Mucosa of rectum (tissue), 2 donors: ENCODE measurements at regions not wholly inside any gene's neighbourhood (a gene's known extent, or its start where the extent isn't known, plus 50 kb on each side); places are given as distances from the start of the nearest gene placed in this dataset.
"Not testable (repeated sequence)": the region's sequence is repeated elsewhere in the genome, so short reads cannot be mapped to it uniquely, and the experiment has no call there.

Experiments
- H3K27ac ChIP-seq, 2 donors: one replicate each; pipeline ENCODE4 v1.7.0; 2013; ENCODE audit warnings: inconsistent platforms in 2 of 2, low read depth in 2 of 2, low read length in 2 of 2
- H3K27me3 ChIP-seq, 2 donors: one replicate each; pipeline ENCODE4 v1.7.0; 2013; ENCODE audit warnings: low read length in 2 of 2; ENCODE audit not compliant: control insufficient read depth in 2 of 2, insufficient read depth in 2 of 2
- H3K36me3 ChIP-seq, 2 donors: one replicate each; pipeline ENCODE4 v1.7.0; 2013; ENCODE audit warnings: low read length in 2 of 2; ENCODE audit not compliant: control insufficient read depth in 2 of 2, insufficient read depth in 2 of 2
- H3K4me1 ChIP-seq, 2 donors: one replicate each; pipeline ENCODE4 v1.7.0; 2013; ENCODE audit warnings: low read length in 2 of 2, mild to moderate bottlenecking in 1 of 2; ENCODE audit not compliant: control insufficient read depth in 2 of 2, insufficient read depth in 2 of 2
- H3K4me3 ChIP-seq, 2 donors: one replicate each; pipeline ENCODE4 v1.7.0; 2013; ENCODE audit warnings: low read length in 2 of 2
- H3K9ac ChIP-seq, 2 donors: one replicate each; pipeline ENCODE4 v1.7.0; 2013; ENCODE audit warnings: low read length in 2 of 2, low read depth in 1 of 2, mild to moderate bottlenecking in 1 of 2
- H3K9me3 ChIP-seq, 2 donors: one replicate each; pipeline ENCODE4 v1.7.0; 2013; ENCODE audit warnings: low read length in 2 of 2; ENCODE audit not compliant: control insufficient read depth in 2 of 2
- donor health status: healthy.
- donor health status: Normal muscosa, but diverticular disease.

DNA sequence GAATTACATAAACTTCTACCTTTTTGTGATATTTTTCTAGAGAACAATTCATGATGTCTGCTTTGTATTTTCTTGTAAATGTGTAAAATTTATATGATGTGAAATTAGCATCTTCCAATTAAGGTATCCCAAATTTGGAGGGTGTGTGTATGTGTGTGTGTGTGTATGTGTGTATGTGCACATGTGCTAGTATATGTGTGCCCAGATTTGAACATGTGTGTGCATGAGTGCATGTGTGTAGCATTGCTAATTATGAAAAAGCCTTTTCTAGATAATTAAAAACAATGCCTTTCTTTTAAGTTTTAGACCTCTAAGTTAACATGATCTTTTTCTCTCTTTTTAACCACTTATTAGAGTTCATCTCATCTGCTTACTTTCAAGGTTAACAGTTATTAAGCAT lies 208.0 kb upstream of the SPOPL start:
- H3K9me3 ChIP-seq = no peaks in the 10 kb centered on the region
- H3K27ac ChIP-seq = no peak overlapping the region
- H3K4me3 ChIP-seq = no peak overlapping the region
- no peaks in the 10 kb centered on the region for H3K4me1 ChIP-seq
- H3K36me3 ChIP-seq = no peaks in the 10 kb centered on the region
- H3K27me3 ChIP-seq = no peaks in the 10 kb centered on the region
- no peak overlapping the region for H3K9ac ChIP-seq

GRCh38 chr2:138294451-138294850 lies 207.1 kb upstream of the SPOPL start:
- Histone ChIP-seq H3K36me3 (no peaks in the 10 kb centered on the region), H3K27ac (no peak overlapping the region), H3K9ac (no peak overlapping the region), H3K27me3 (no peaks in the 10 kb centered on the region), H3K9me3 (no peaks in the 10 kb centered on the region), H3K4me3 (no peak overlapping the region), H3K4me1 (no peaks in the 10 kb centered on the region)

- no peaks in the 10 kb centered on the region for H3K4me1 ChIP-seq
- H3K9ac ChIP-seq = no peak overlapping the region
- H3K27ac ChIP-seq = no peak overlapping the region
These were observed 205.2 kb upstream of the SPOPL start for GRCh38 chr2:138296365-138296764.

DNA sequence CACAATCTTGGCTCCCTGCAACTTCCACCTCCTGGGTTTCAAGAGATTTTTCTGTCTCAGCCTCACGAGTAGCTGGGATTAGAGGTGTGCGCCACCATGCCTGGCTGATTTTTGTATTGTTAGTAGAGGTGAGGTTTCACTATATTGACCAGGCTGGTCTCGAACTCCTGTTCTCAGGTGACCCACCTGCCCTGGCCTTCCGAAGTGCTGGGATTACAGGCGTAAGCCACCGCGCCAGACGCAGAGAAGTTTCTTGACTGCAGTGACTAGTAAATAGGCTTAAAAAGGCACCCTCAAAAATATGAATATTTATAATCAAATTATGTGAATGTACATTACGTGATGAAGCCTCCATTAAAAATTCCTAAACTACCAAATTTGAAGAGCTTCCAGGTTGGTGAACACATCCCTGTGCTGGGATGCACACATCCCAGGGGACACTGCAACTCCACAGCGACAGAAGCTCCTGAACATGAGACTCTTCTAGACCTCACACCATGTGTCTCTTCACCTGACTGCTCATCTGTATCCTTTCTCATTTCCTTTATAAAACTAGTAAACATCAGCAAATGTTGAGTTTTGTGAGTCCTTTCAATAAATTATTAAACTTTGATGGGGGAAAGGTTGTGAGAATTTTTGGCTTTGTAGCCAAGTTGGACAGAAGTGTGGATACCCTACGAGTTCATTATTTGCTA lies 203.3 kb upstream of the SPOPL start:
- Histone ChIP-seq H3K9me3 (no peaks in the 10 kb centered on the region), H3K36me3 (no peaks in the 10 kb centered on the region), H3K27me3 (no peaks in the 10 kb centered on the region), H3K27ac (no peak overlapping the region), H3K4me3 (no peak overlapping the region), H3K9ac (no peak overlapping the region), H3K4me1 (no peaks in the 10 kb centered on the region)

More at GRCh38 chr2:138296365-138296764, 205.2 kb upstream of the SPOPL start:
- H3K4me3 ChIP-seq = no peak overlapping the region
- H3K9me3 ChIP-seq = no peaks in the 10 kb centered on the region
- no peaks in the 10 kb centered on the region for H3K36me3 ChIP-seq
- H3K27me3 ChIP-seq = no peaks in the 10 kb centered on the region

DNA sequence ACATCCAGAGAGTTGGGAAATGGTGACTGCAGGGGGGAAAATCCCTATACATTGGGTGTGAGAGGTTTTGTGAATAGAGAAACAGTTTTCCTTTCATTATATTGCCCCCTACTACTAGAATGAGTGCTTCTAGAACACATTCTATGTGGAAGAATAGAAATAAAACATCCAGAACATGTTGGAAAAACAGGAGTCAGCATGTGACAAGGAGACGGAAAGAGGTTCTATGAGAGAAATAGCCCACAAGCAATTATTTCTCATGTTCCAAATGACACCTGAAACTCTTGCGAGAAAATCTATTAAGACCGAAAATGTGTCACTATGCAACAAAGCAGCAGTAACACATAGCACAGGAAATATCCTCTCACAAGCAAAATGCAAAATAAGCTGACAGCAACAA lies 202.7 kb upstream of the SPOPL start:
- Histone ChIP-seq H3K9ac (no peak overlapping the region), H3K27me3 (no peaks in the 10 kb centered on the region), H3K9me3 (no peaks in the 10 kb centered on the region), H3K27ac (no peak overlapping the region), H3K4me3 (no peak overlapping the region), H3K36me3 (no peaks in the 10 kb centered on the region), H3K4me1 (no peaks in the 10 kb centered on the region)

DNA sequence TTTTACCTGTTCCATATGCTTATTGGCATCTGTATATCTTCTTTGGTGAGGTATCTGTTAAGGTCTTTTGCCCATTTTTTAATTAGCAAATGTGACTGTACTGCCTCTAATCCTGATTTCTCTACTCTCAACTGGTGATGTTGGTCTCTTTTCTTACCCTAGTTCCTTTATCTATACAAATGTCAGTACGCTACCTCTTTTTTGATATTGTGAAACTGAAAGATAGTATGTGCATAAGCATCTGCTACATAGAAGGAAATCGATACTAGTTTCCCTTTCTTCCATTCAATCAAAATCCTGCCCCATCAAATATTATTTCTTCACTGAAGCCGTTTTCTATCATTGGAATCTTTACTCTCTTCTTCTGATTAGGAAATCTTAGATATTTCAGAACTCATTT lies 194.9 kb upstream of the SPOPL start:
- H3K36me3 ChIP-seq = no peaks in the 10 kb centered on the region
- no peak overlapping the region for H3K9ac ChIP-seq
- H3K27me3 ChIP-seq = no peaks in the 10 kb centered on the region
- no peaks in the 10 kb centered on the region for H3K4me1 ChIP-seq
- no peaks in the 10 kb centered on the region for H3K9me3 ChIP-seq
- no peak overlapping the region for H3K27ac ChIP-seq
- H3K4me3 ChIP-seq = no peak overlapping the region

DNA sequence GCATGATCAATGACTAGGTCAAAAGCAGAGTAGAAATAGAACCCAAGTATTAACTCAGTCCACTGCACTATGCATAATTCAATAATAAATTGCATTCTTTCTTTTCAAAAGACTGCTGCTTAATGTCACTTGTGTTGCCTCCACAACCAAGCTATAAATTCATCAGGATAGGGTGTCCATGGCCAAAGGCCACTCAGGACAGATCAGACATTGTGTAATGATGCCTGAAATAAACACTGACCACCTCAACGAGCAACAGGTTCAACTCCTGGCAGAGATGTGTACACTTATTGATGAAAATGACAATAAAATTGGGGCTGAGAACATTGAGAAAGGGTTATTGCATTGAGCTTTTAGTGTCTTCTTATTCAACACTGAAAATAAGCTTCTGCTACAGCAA lies 194.5 kb upstream of the SPOPL start:
- H3K4me1 ChIP-seq = no peaks in the 10 kb centered on the region
- H3K9ac ChIP-seq = no peak overlapping the region
- no peak overlapping the region for H3K4me3 ChIP-seq
- H3K9me3 ChIP-seq = no peaks in the 10 kb centered on the region
- H3K36me3 ChIP-seq = no peaks in the 10 kb centered on the region
- no peaks in the 10 kb centered on the region for H3K27me3 ChIP-seq
- H3K27ac ChIP-seq = no peak overlapping the region

GRCh38 chr2:138309760-138310159 lies 191.8 kb upstream of the SPOPL start:
- H3K27ac ChIP-seq = no peak overlapping the region
- no peak overlapping the region for H3K4me3 ChIP-seq
- H3K27me3 ChIP-seq = no peaks in the 10 kb centered on the region
- H3K36me3 ChIP-seq = no peaks in the 10 kb centered on the region
- H3K4me1 ChIP-seq = no peaks in the 10 kb centered on the region
- H3K9ac ChIP-seq = no peak overlapping the region
- H3K9me3 ChIP-seq = no peaks in the 10 kb centered on the region

DNA sequence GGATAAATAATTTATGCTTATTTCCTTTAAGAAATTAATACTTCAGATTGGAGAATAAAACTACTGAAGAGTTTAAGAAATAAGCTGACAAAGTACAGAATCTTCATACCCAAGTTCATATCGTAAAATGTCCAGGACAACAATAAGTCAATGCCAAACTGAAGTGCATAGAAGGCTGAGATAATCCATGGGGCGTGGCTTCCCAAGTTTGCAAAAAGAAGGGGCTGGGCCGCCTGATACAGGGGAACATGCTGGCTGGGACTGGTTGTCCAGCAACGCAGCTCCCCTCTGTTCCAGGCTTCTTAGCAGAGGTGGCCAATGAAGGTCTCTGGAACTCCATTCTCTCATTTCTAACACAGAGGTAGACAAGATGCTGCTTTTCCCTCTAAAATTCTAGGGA lies 189.5 kb upstream of the SPOPL start:
- Histone ChIP-seq H3K36me3 (no peaks in the 10 kb centered on the region), H3K9me3 (no peaks in the 10 kb centered on the region), H3K4me1 (no peaks in the 10 kb centered on the region), H3K9ac (no peak overlapping the region), H3K27me3 (no peaks in the 10 kb centered on the region), H3K27ac (no peak overlapping the region), H3K4me3 (no peak overlapping the region)

DNA sequence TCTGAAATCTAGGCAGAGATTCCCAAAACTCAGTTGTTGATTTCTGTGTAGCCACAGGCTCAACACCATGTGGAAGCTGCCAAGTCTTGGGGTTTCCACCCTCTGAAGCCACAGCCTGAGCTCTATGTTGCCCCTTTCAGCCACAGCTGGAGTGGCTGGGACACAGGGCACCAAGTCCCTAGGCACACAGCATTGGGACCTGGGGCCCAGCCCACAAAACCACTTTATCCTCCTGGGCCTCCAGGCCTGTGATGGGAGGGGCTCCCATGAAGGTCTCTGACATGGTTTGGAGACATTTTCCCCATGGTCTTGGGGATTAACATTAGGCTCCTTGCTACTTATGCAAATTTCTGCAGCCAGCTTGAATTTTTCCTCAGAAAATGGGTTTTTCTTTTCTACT lies 186.0 kb upstream of the SPOPL start:
- H3K27me3 ChIP-seq, H3K4me3 ChIP-seq, H3K36me3 ChIP-seq, H3K27ac ChIP-seq, H3K9ac ChIP-seq, H3K4me1 ChIP-seq, H3K9me3 ChIP-seq: not testable (repeated sequence)

DNA sequence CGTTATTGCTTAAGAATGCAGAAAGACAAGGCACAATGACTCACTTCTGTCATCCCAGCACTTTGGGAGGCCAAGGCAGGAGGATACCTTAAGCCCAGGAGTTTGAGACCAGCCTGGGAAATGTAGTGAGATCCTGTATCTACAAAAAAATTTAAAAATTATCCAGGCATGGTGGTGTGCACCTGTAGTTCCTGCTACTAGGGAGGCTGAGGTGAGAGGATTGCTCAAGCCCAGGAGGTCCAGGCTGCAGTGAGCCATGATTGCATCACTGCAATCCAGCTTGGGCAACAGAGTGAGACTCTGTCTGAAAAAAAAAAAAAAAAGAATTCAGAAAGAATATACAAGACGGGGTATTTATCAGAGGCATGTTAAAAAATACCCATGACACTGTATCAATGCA lies 182.0 kb upstream of the SPOPL start:
- H3K27me3 ChIP-seq = no peaks in the 10 kb centered on the region

More for the DNA sequence above, 182.0 kb upstream of the SPOPL start:
- no peak overlapping the region for H3K27ac ChIP-seq
- no peaks in the 10 kb centered on the region for H3K9me3 ChIP-seq
- H3K36me3 ChIP-seq = no peaks in the 10 kb centered on the region
- H3K4me3 ChIP-seq = no peak overlapping the region
- H3K9ac ChIP-seq = no peak overlapping the region
- H3K4me1 ChIP-seq = no peaks in the 10 kb centered on the region
